K562 (cell line): ENCODE measurements at regions not wholly inside any gene's neighbourhood (a gene's known extent, or its start where the extent isn't known, plus 50 kb on each side); places are given as distances from the start of the nearest gene placed in this dataset.

ENCODE experiments used
- ATAC-seq: fragments of 200-7000 bp; cut with Tn5 transposase; 3 replicates; pipeline ENCODE4 v1.9.1; 2020; ENCODE audit warnings: moderate library complexity
- BruUV-seq: library from RNA; stranded (reverse); fragments of 400-500 nt; replicated peaks from 2 replicates; lab custom pipeline; 2021; lab: Mats Ljungman, UMichigan
- CTCF ChIA-PET: fragments of 300-600 bp; formaldehyde crosslinking; extraction: SDS; loops from one replicate; lab custom pipeline; 2021; ENCODE audit warnings: low intra/inter-chr PET ratio; lab: Yijun Ruan, JAX
- POLR2A ChIA-PET: fragments of 300-600, 350-650 bp; sonication (Branson Sonifier 250); formaldehyde crosslinking; extraction: SDS; loops from one replicate; lab custom pipeline; 2021; ENCODE audit warnings: antibody characterized with exemption, inconsistent platforms; lab: Yijun Ruan, JAX
- DNase-seq, 4 experiments: peaks; one replicate each; pipeline versions ENCODE4 v3.0.0 to v3.0.0-alpha.2; 2011 to 2018; ENCODE audit warnings: low spot score in 3 of 4, mixed read lengths in 3 of 4; ENCODE audit errors: extremely low read depth in 1 of 4
- FAIRE-seq: peaks from 2 replicates; lab custom pipeline; 2011; peaks lifted over from hg19 to GRCh38; lab: Jason Lieb, UNC
- H2AFZ ChIP-seq: 2 replicates; pipeline ENCODE4 v1.6.0; 2011; ENCODE audit warnings: low read depth, low read length, control low read depth, inconsistent platforms
- H3K27ac ChIP-seq: fragments of 200-600 bp; 3 replicates; pipeline ENCODE4 v1.8.0; 2011; ENCODE audit warnings: low read depth, mild to moderate bottlenecking, control low read depth, inconsistent platforms, low read length, moderate library complexity, mixed read lengths; ENCODE audit errors: extremely low read depth
- H3K27me3 ChIP-seq, 2 experiments: fragments of 300-600 bp in 1 of 2; 2 replicates in 1 of 2; 3 replicates in 1 of 2; pipeline versions ENCODE4 v1.6.0 to v1.8.0; 2011; ENCODE audit warnings: inconsistent platforms in 2 of 2, low read length in 2 of 2, mild to moderate bottlenecking in 1 of 2, mixed read lengths in 1 of 2, moderate library complexity in 1 of 2; ENCODE audit not compliant: control insufficient read depth in 2 of 2, insufficient read depth in 2 of 2
- H3K36me3 ChIP-seq: fragments of 300-600 bp; 3 replicates; pipeline ENCODE4 v1.8.0; 2011; ENCODE audit warnings: mild to moderate bottlenecking, low read length, inconsistent platforms; ENCODE audit not compliant: control insufficient read depth, insufficient read depth
- H3K4me1 ChIP-seq, 2 experiments: fragments of 200-600 bp in 1 of 2; replicated peaks in 1 of 2; 2 replicates in 1 of 2; 3 replicates in 1 of 2; pipeline versions ENCODE4 v1.5.1 to v1.8.0; 2011; ENCODE audit warnings: inconsistent platforms in 2 of 2, low read length in 2 of 2, mild to moderate bottlenecking in 1 of 2, mixed read lengths in 1 of 2, moderate library complexity in 1 of 2; ENCODE audit not compliant: control insufficient read depth in 2 of 2, insufficient read depth in 2 of 2
- H3K4me2 ChIP-seq: 2 replicates; pipeline ENCODE4 v1.6.1; 2011; ENCODE audit warnings: low read length, control low read depth, inconsistent platforms, mixed read lengths; ENCODE audit not compliant: insufficient read depth
- H3K4me3 ChIP-seq: fragments of 200-600 bp; sonication (generic), shearing (Covaris generic); 2 replicates; pipeline ENCODE4 v1.5.1; 2016; ENCODE audit warnings: control low read depth, inconsistent platforms
- H3K79me2 ChIP-seq: fragments of 200-600 bp; 3 replicates; pipeline ENCODE4 v1.8.0; 2011; ENCODE audit warnings: low read length, inconsistent platforms; ENCODE audit not compliant: control insufficient read depth, insufficient read depth
- H3K9ac ChIP-seq, 2 experiments: 2 replicates each; pipeline versions ENCODE4 v1.6.0 to v1.6.1; 2011; ENCODE audit warnings: low read depth in 2 of 2, low read length in 2 of 2, control low read depth in 1 of 2, inconsistent platforms in 1 of 2, mild to moderate bottlenecking in 1 of 2, mixed read lengths in 1 of 2; ENCODE audit not compliant: insufficient read depth in 1 of 2
- H3K9me1 ChIP-seq: one replicate; pipeline ENCODE4 v1.6.0; 2011; ENCODE audit warnings: inconsistent platforms, mild to moderate bottlenecking, low read length, moderate library complexity; ENCODE audit not compliant: control insufficient read depth, insufficient read depth
- H3K9me3 ChIP-seq: replicated peaks from 2 replicates; pipeline ENCODE4 v1.5.1; 2011; ENCODE audit warnings: low read depth, low read length, inconsistent platforms; ENCODE audit not compliant: control insufficient read depth, insufficient read depth
- H4K20me1 ChIP-seq: replicated peaks from 2 replicates; pipeline ENCODE4 v1.6.1; 2011; ENCODE audit warnings: low read length, inconsistent platforms, mixed read lengths; ENCODE audit not compliant: control insufficient read depth, insufficient read depth
- CBX1 ChIP-seq: sonication (generic); IDR thresholded peaks from 2 replicates; pipeline ENCODE4 v1.6.1; 2016; ENCODE audit warnings: antibody characterized with exemption, low read depth, mild to moderate bottlenecking
- ETV5 ChIP-seq: sonication (generic); formaldehyde crosslinking; IDR thresholded peaks from 2 replicates; pipeline ENCODE4 v1.4.0; 2020; ENCODE audit warnings: low read depth, mild to moderate bottlenecking, missing genetic modification reagents
- KLF1 ChIP-seq: fragments of 450-650 bp; IDR thresholded peaks from 2 replicates; pipeline ENCODE4 v1.6.1; 2016; ENCODE audit warnings: missing genetic modification characterization, missing compliant biosample characterization
- MAFF ChIP-seq: IDR thresholded peaks from 2 replicates; pipeline ENCODE4 v1.6.1; 2012; ENCODE audit warnings: low read length, improper control_type of control experiment
- MAFK ChIP-seq: IDR thresholded peaks from 2 replicates; pipeline ENCODE4 v1.6.1; 2011; ENCODE audit warnings: low read length, improper control_type of control experiment
- NEUROD1 ChIP-seq: fragments of 150-350 bp; IDR thresholded peaks from 2 replicates; pipeline ENCODE4 v1.6.1; 2014; ENCODE audit warnings: borderline replicate concordance, low read length, low read depth; ENCODE audit not compliant: partially characterized antibody
- PHB2 ChIP-seq: fragments of 450-650 bp; IDR thresholded peaks from 2 replicates; pipeline ENCODE4 v1.6.1; 2017; ENCODE audit warnings: low read depth
- SMC3 ChIP-seq: conservative IDR thresholded peaks from 2 replicates; pipeline ENCODE4 v1.6.1; 2011; ENCODE audit warnings: low read depth, low read length, improper control_type of control experiment; ENCODE audit not compliant: insufficient read depth
- SP1 ChIP-seq: sonication (generic); formaldehyde crosslinking; IDR thresholded peaks from 2 replicates; pipeline ENCODE4 v1.8.1; 2022; ENCODE audit warnings: mild to moderate bottlenecking, missing genetic modification reagents
- SPI1 ChIP-seq: IDR thresholded peaks from 2 replicates; pipeline ENCODE4 v1.6.1; 2011; ENCODE audit warnings: low read depth, low read length, control low read depth, borderline replicate concordance
- STAT5A ChIP-seq: IDR thresholded peaks from 2 replicates; pipeline ENCODE4 v1.6.1; 2012; ENCODE audit warnings: low read length, inconsistent platforms, borderline replicate concordance
- ZEB2 ChIP-seq: fragments of 450-650 bp; IDR thresholded peaks from 2 replicates; pipeline ENCODE4 v1.6.1; 2016
- ZNF121 ChIP-seq: sonication (generic); formaldehyde crosslinking; conservative IDR thresholded peaks from 2 replicates; pipeline ENCODE4 v1.8.0; 2022; ENCODE audit warnings: missing genetic modification reagents
- ZNF253 ChIP-seq: fragments of 250-450 bp; sonication (Bioruptor Pico); conservative IDR thresholded peaks from 2 replicates; pipeline ENCODE4 v1.6.1; 2021; ENCODE audit warnings: mild to moderate bottlenecking
- ZNF766 ChIP-seq: fragments of 200-800 bp; sonication (Bioruptor generic); conservative IDR thresholded peaks from 2 replicates; pipeline ENCODE4 v1.6.1; 2016; ENCODE audit warnings: missing genetic modification characterization, missing compliant biosample characterization
- WGBS: fragments of 100-300 bp; shearing (Covaris generic); methylation state at CpG from one replicate; pipeline ENCODE4 v1.1.6; 2016; ENCODE audit warnings: low coverage, mixed read lengths; ENCODE audit not compliant: insufficient coverage; ENCODE audit errors: missing lambda C conversion rate; 5-methylcytosine and 5-hydroxymethylcytosine counted together
- in situ Hi-C: fragments of 300-500 bp; cut with MboI; formaldehyde crosslinking; loops from 4 replicates; pipeline ENCODE4 v1.15.0; 2018; ENCODE audit warnings: inconsistent platforms, mixed read lengths
- intact Hi-C: fragments of 100-400 bp; cut with micrococcal nuclease; formaldehyde crosslinking; loops from 2 replicates; pipeline ENCODE4 v1.14.2; 2022
- TF ChIP-seq, protein P1 (sequence below): fragments of 250-450 bp; sonication (Bioruptor Pico); IDR thresholded peaks from 2 replicates; pipeline ENCODE4 v1.8.0; 2021; ENCODE audit warnings: moderate library complexity, mild to moderate bottlenecking, inconsistent platforms
- TF ChIP-seq, protein P2 (sequence below): fragments of 250-450 bp; sonication (Bioruptor Pico); IDR thresholded peaks from 2 replicates; pipeline ENCODE4 v1.5.0; 2020; ENCODE audit warnings: mild to moderate bottlenecking
- TF ChIP-seq, protein P3 (sequence below): IDR thresholded peaks from 2 replicates; pipeline ENCODE4 v1.6.1; 2014; ENCODE audit warnings: antibody characterized with exemption

DNA sequence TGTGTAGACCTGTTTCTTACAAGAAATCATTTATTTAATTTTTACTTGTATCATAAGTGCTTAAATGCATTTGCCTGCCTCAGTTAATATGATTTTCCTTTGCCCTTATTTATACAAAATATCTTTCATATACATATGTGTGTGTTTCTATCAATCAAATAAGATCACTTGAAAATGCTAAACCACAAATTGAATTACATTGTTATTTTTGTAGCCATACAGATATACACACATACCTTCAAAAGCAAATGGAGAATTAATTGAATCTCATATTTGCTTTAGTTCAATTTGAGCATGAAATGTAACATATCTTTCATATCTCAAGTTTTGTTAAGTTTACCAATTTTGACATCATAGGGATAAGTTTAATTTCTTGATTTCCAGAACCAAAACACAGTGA lies 755.8 kb upstream of the PIK3C3 start:
- Histone ChIP-seq H4K20me1 (no peaks in the 10 kb centered on the region), H3K79me2 (no peaks in the 10 kb centered on the region), H3K9me3 (no peaks in the 10 kb centered on the region), H3K27ac (no peak overlapping the region), H3K4me3 (no peak overlapping the region), H3K4me2 (no peak overlapping the region), H3K36me3 (no peaks in the 10 kb centered on the region)
- ChIA-PET CTCF (no interaction called here), POLR2A (no interaction called here)
- intact Hi-C loops = no loop called here
- DNase-seq (no peak), FAIRE-seq (no peak)
- in situ Hi-C loops = no loop called here
- BruUV-seq = no TSS peak
- no peak for TF ChIP-seq ZNF121 (CRISPR knock-in tag)
- TF ChIP-seq ZEB2 = no peak
- TF ChIP-seq KLF1 (tag) = no peak
- TF ChIP-seq, all 486 proteins: peak for 0
- Histone ChIP-seq H3K9ac (no peak overlapping the region), H3K9me1 (no peaks in the 10 kb centered on the region), H2AFZ (no peak overlapping the region), H3K27me3 (no peaks in the 10 kb centered on the region), H3K4me1 (no peaks in the 10 kb centered on the region)
- ATAC-seq = no peak

DNA sequence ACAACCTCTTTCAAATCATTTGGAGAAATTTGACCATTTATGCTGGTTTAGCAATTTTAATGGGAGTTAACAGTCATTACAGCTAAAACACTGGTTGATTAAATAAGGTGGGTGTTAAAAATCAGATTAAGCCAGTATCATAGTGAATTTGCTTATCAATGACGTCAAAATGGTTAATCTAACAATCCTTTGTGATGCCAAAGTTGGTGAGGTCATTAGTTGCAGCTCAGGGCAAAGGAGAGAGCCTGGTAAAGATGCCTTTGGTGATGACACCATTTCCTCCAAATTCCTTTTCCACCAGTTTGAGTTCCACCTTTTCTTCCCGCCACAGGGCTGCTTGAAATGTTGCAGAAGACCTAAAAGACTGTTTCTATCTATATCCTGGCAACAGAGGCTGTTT lies 757.1 kb upstream of the PIK3C3 start:
- H3K4me2 ChIP-seq = no peak overlapping the region
- no peaks in the 10 kb centered on the region for H3K27me3 ChIP-seq
- no TSS peak for BruUV-seq
- no peaks in the 10 kb centered on the region for H3K4me1 ChIP-seq
- H3K27ac ChIP-seq = no peak overlapping the region
- H3K36me3 ChIP-seq = no peaks in the 10 kb centered on the region
- no peak for ATAC-seq
- no peaks in the 10 kb centered on the region for H3K9me3 ChIP-seq
- POLR2A ChIA-PET = no interaction called here
- H2AFZ ChIP-seq = no peak overlapping the region
- no peak for FAIRE-seq
- intact Hi-C loops (no loop called here), in situ Hi-C loops (no loop called here)
- CTCF ChIA-PET = no interaction called here
- H4K20me1 ChIP-seq = no peaks in the 10 kb centered on the region
- DNase-seq = no peak
- H3K79me2 ChIP-seq = no peaks in the 10 kb centered on the region
- no peak overlapping the region for H3K9ac ChIP-seq
- 4% methylated on average over 2 of the region's 2 CpGs for WGBS
- H3K4me3 ChIP-seq = no peak overlapping the region
- no peaks in the 10 kb centered on the region for H3K9me1 ChIP-seq
- TF ChIP-seq, protein P1, sequence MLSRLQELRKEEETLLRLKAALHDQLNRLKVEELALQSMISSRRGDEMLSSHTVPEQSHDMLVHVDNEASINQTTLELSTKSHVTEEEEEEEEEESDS (CRISPR knock-in tag) = no peak
- TF ChIP-seq, protein P2, sequence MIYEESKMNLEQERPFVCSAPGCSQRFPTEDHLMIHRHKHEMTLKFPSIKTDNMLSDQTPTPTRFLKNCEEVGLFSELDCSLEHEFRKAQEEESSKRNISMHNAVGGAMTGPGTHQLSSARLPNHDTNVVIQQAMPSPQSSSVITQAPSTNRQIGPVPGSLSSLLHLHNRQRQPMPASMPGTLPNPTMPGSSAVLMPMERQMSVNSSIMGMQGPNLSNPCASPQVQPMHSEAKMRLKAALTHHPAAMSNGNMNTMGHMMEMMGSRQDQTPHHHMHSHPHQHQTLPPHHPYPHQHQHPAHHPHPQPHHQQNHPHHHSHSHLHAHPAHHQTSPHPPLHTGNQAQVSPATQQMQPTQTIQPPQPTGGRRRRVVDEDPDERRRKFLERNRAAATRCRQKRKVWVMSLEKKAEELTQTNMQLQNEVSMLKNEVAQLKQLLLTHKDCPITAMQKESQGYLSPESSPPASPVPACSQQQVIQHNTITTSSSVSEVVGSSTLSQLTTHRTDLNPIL (CRISPR knock-in tag) = no peak
- TF ChIP-seq STAT5A = no peak
- TF ChIP-seq SP1 (CRISPR knock-in tag) = no peak
- TF ChIP-seq SMC3 = no peak
- no peak for TF ChIP-seq MAFF
- TF ChIP-seq, protein P3, sequence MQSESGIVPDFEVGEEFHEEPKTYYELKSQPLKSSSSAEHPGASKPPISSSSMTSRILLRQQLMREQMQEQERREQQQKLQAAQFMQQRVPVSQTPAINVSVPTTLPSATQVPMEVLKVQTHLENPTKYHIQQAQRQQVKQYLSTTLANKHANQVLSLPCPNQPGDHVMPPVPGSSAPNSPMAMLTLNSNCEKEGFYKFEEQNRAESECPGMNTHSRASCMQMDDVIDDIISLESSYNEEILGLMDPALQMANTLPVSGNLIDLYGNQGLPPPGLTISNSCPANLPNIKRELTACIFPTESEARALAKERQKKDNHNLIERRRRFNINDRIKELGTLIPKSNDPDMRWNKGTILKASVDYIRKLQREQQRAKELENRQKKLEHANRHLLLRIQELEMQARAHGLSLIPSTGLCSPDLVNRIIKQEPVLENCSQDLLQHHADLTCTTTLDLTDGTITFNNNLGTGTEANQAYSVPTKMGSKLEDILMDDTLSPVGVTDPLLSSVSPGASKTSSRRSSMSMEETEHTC = no peak
- TF ChIP-seq CBX1 = no peak
- TF ChIP-seq NEUROD1 = no peak
- TF ChIP-seq MAFK = no peak
- TF ChIP-seq PHB2 = no peak
- no peak for TF ChIP-seq ETV5 (CRISPR knock-in tag)
- no peak for TF ChIP-seq ZNF766 (CRISPR knock-in tag)
- TF ChIP-seq ZNF253 (CRISPR knock-in tag) = no peak
- no peak for TF ChIP-seq SPI1
